GM23338 (cell line): ENCODE measurements at regions not wholly inside any gene's neighbourhood (a gene's known extent, or its start where the extent isn't known, plus 50 kb on each side); places are given as distances from the start of the nearest gene placed in this dataset.

Experiments used
- ATAC-seq: fragments of 200-7000 bp; cut with Tn5 transposase; 3 replicates; pipeline ENCODE4 v1.9.1; 2020
- DNase-seq: peaks from one replicate; pipeline ENCODE4 v3.0.0-alpha.2; 2015; ENCODE audit warnings: low spot score
- H2AFZ ChIP-seq: fragments of 200-600 bp; sonication (generic); 2 replicates; pipeline ENCODE4 v1.8.0; 2016; ENCODE audit warnings: antibody characterized with exemption, mild to moderate bottlenecking, moderate library complexity
- H3F3A ChIP-seq: fragments of 200-600 bp; sonication (generic); replicated peaks from 2 replicates; pipeline ENCODE4 v1.8.0; 2017; ENCODE audit warnings: antibody characterized with exemption, mixed run types, low read depth
- H3K27ac ChIP-seq: fragments of 200-600 bp; sonication (generic); 2 replicates; pipeline ENCODE4 v1.6.1; 2016; ENCODE audit warnings: low read depth
- H3K27me3 ChIP-seq: fragments of 200-600 bp; sonication (generic); 2 replicates; pipeline ENCODE4 v1.8.0; 2016; ENCODE audit warnings: mild to moderate bottlenecking, mixed run types, moderate library complexity; ENCODE audit not compliant: insufficient read depth
- H3K36me3 ChIP-seq: fragments of 200-600 bp; sonication (generic); 2 replicates; pipeline ENCODE4 v1.8.0; 2016; ENCODE audit warnings: mild to moderate bottlenecking; ENCODE audit not compliant: insufficient read depth
- H3K4me1 ChIP-seq: fragments of 200-600 bp; sonication (generic); 2 replicates; pipeline ENCODE4 v1.8.0; 2016; ENCODE audit warnings: mild to moderate bottlenecking, moderate library complexity; ENCODE audit not compliant: insufficient read depth
- H3K4me2 ChIP-seq: fragments of 200-600 bp; sonication (generic); 2 replicates; pipeline ENCODE4 v1.7.1; 2017; ENCODE audit warnings: mixed run types
- H3K4me3 ChIP-seq: fragments of 200-600 bp; sonication (generic); 2 replicates; pipeline ENCODE4 v1.6.1; 2016; ENCODE audit warnings: mixed run types
- H3K79me2 ChIP-seq: fragments of 200-600 bp; sonication (generic); replicated peaks from 2 replicates; pipeline ENCODE4 v1.8.0; 2017; ENCODE audit warnings: mild to moderate bottlenecking; ENCODE audit not compliant: insufficient read depth
- H3K9me2 ChIP-seq: fragments of 200-600 bp; sonication (generic); 2 replicates; pipeline ENCODE4 v1.8.0; 2017; ENCODE audit not compliant: insufficient read depth
- H4K20me1 ChIP-seq: fragments of 200-600 bp; sonication (generic); replicated peaks from 2 replicates; pipeline ENCODE4 v1.8.0; 2017; ENCODE audit warnings: mild to moderate bottlenecking; ENCODE audit not compliant: insufficient read depth
- H3K27ac Mint-ChIP-seq: 2 replicates; pipeline ENCODE4 v1.8.0; 2020; ENCODE audit warnings: inconsistent platforms, mild to moderate bottlenecking, moderate library complexity, mixed read lengths
- H3K27me3 Mint-ChIP-seq: 3 replicates; pipeline ENCODE4 v1.8.0; 2022; ENCODE audit warnings: low read depth, mild to moderate bottlenecking, moderate library complexity, mixed read lengths, inconsistent platforms; ENCODE audit not compliant: insufficient read depth, poor library complexity
- H3K36me3 Mint-ChIP-seq: 3 replicates; pipeline ENCODE4 v1.8.0; 2021; ENCODE audit warnings: low read depth, mild to moderate bottlenecking, inconsistent platforms, moderate library complexity, mixed read lengths
- H3K4me1 Mint-ChIP-seq: 3 replicates; pipeline ENCODE4 v1.8.0; 2020; ENCODE audit warnings: mild to moderate bottlenecking, inconsistent platforms, mixed read lengths
- H3K4me3 Mint-ChIP-seq: 3 replicates; pipeline ENCODE4 v1.8.0; 2021; ENCODE audit warnings: moderate library complexity, mild to moderate bottlenecking, inconsistent platforms, mixed read lengths
- H3K9me3 Mint-ChIP-seq: 3 replicates; pipeline ENCODE4 v1.8.0; 2020; ENCODE audit warnings: moderate library complexity, mild to moderate bottlenecking, inconsistent platforms, mixed read lengths
- EZH2 ChIP-seq: fragments of 200-600 bp; sonication (generic); IDR thresholded peaks from one replicate; pipeline ENCODE4 v1.8.0; 2017; ENCODE audit warnings: antibody characterized with exemption, mild to moderate bottlenecking, low read depth; ENCODE audit not compliant: unreplicated experiment
- JUNB ChIP-seq: IDR thresholded peaks from one replicate; pipeline ENCODE4 v1.6.1; 2016; ENCODE audit warnings: antibody characterized with exemption; ENCODE audit not compliant: unreplicated experiment
- ZNF114 ChIP-seq: fragments of 250-450 bp; sonication (Bioruptor Pico); IDR thresholded peaks from 2 replicates; pipeline ENCODE4 v1.5.0; 2020; ENCODE audit warnings: mild to moderate bottlenecking, moderate library complexity
- TF ChIP-seq, protein P1 (sequence below), 2 experiments: fragments of 200-600 bp in 1 of 2; sonication (generic) in 1 of 2; conservative IDR thresholded peaks; 2 replicates each; pipeline versions ENCODE4 v1.5.1 to v1.6.1; 2016 to 2017; ENCODE audit warnings: antibody characterized with exemption in 2 of 2, low read depth in 2 of 2, mild to moderate bottlenecking in 2 of 2, moderate library complexity in 1 of 2
- TF ChIP-seq, protein P2 (sequence below): fragments of 250-450 bp; sonication (Bioruptor Pico); IDR thresholded peaks from 2 replicates; pipeline ENCODE4 v1.5.0; 2020; ENCODE audit warnings: mild to moderate bottlenecking, moderate library complexity

DNA sequence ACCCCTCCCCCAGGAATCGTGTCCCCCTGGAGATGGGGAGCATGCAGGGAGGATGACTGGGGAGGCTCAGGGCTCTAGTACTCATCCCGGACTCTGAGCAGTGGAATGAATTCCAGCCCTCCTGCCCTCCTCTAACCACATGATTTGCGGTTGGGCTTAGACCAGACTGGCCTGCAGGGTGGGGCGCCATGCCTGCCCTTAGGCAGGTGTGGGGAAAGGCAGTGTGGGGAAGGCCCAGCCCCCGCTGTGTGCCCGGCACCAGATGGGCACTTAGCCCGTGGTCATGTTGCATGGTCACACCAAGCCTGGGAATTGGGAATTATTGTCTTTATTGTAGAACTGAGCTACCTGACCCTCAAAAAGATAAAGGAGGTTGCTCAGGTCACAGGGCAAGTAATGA, 283.8 kb downstream of the TLE3 start:
- no peak overlapping the region for H3K27ac ChIP-seq
- H3K27me3 ChIP-seq: no peaks in the 10 kb centered on the region
- Mint-ChIP-seq H3K9me3 (no peaks in the 10 kb centered on the region), H3K27ac (no peak overlapping the region), H3K4me1 (peaks cover 15% of the 10 kb centered on the region), H3K4me3 (no peak overlapping the region), H3K36me3 (no peaks in the 10 kb centered on the region), H3K27me3 (peaks cover 10% of the 10 kb centered on the region)
- H3K36me3 ChIP-seq: no peaks in the 10 kb centered on the region
- DNase-seq: no peak
- H4K20me1 ChIP-seq: no peaks in the 10 kb centered on the region
- no peak overlapping the region for H3K4me2 ChIP-seq
- ATAC-seq: peak; percentile 18; the same call in 2 of the 3 replicates
- no peak overlapping the region for H2AFZ ChIP-seq
- no peaks in the 10 kb centered on the region for H3F3A ChIP-seq
- H3K4me3 ChIP-seq: no peak overlapping the region
- peaks cover 5% of the 10 kb centered on the region; the same call in 1 of the 2 replicates for H3K4me1 ChIP-seq
- TF ChIP-seq, protein P1, sequence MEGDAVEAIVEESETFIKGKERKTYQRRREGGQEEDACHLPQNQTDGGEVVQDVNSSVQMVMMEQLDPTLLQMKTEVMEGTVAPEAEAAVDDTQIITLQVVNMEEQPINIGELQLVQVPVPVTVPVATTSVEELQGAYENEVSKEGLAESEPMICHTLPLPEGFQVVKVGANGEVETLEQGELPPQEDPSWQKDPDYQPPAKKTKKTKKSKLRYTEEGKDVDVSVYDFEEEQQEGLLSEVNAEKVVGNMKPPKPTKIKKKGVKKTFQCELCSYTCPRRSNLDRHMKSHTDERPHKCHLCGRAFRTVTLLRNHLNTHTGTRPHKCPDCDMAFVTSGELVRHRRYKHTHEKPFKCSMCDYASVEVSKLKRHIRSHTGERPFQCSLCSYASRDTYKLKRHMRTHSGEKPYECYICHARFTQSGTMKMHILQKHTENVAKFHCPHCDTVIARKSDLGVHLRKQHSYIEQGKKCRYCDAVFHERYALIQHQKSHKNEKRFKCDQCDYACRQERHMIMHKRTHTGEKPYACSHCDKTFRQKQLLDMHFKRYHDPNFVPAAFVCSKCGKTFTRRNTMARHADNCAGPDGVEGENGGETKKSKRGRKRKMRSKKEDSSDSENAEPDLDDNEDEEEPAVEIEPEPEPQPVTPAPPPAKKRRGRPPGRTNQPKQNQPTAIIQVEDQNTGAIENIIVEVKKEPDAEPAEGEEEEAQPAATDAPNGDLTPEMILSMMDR (conservative IDR thresholded peaks at IDR 0.05; ENCODE audit: low read depth in 2 of 2): no peak
- TF ChIP-seq JUNB (no peak), EZH2 (no peak)
- TF ChIP-seq, protein P2, sequence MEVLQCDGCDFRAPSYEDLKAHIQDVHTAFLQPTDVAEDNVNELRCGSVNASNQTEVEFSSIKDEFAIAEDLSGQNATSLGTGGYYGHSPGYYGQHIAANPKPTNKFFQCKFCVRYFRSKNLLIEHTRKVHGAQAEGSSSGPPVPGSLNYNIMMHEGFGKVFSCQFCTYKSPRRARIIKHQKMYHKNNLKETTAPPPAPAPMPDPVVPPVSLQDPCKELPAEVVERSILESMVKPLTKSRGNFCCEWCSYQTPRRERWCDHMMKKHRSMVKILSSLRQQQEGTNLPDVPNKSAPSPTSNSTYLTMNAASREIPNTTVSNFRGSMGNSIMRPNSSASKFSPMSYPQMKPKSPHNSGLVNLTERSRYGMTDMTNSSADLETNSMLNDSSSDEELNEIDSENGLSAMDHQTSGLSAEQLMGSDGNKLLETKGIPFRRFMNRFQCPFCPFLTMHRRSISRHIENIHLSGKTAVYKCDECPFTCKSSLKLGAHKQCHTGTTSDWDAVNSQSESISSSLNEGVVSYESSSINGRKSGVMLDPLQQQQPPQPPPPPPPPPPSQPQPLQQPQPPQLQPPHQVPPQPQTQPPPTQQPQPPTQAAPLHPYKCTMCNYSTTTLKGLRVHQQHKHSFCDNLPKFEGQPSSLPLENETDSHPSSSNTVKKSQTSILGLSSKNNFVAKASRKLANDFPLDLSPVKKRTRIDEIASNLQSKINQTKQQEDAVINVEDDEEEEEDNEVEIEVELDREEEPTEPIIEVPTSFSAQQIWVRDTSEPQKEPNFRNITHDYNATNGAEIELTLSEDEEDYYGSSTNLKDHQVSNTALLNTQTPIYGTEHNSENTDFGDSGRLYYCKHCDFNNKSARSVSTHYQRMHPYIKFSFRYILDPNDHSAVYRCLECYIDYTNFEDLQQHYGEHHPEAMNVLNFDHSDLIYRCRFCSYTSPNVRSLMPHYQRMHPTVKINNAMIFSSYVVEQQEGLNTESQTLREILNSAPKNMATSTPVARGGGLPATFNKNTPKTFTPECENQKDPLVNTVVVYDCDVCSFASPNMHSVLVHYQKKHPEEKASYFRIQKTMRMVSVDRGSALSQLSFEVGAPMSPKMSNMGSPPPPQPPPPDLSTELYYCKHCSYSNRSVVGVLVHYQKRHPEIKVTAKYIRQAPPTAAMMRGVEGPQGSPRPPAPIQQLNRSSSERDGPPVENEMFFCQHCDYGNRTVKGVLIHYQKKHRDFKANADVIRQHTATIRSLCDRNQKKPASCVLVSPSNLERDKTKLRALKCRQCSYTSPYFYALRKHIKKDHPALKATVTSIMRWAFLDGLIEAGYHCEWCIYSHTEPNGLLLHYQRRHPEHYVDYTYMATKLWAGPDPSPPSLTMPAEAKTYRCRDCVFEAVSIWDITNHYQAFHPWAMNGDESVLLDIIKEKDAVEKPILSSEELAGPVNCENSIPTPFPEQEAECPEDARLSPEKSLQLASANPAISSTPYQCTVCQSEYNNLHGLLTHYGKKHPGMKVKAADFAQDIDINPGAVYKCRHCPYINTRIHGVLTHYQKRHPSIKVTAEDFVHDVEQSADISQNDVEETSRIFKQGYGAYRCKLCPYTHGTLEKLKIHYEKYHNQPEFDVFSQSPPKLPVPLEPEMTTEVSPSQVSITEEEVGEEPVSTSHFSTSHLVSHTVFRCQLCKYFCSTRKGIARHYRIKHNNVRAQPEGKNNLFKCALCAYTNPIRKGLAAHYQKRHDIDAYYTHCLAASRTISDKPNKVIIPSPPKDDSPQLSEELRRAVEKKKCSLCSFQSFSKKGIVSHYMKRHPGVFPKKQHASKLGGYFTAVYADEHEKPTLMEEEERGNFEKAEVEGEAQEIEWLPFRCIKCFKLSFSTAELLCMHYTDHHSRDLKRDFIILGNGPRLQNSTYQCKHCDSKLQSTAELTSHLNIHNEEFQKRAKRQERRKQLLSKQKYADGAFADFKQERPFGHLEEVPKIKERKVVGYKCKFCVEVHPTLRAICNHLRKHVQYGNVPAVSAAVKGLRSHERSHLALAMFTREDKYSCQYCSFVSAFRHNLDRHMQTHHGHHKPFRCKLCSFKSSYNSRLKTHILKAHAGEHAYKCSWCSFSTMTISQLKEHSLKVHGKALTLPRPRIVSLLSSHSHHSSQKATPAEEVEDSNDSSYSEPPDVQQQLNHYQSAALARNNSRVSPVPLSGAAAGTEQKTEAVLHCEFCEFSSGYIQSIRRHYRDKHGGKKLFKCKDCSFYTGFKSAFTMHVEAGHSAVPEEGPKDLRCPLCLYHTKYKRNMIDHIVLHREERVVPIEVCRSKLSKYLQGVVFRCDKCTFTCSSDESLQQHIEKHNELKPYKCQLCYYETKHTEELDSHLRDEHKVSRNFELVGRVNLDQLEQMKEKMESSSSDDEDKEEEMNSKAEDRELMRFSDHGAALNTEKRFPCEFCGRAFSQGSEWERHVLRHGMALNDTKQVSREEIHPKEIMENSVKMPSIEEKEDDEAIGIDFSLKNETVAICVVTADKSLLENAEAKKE (CRISPR knock-in tag): no peak
- no peaks in the 10 kb centered on the region for H3K79me2 ChIP-seq
- no peaks in the 10 kb centered on the region for H3K9me2 ChIP-seq

DNA sequence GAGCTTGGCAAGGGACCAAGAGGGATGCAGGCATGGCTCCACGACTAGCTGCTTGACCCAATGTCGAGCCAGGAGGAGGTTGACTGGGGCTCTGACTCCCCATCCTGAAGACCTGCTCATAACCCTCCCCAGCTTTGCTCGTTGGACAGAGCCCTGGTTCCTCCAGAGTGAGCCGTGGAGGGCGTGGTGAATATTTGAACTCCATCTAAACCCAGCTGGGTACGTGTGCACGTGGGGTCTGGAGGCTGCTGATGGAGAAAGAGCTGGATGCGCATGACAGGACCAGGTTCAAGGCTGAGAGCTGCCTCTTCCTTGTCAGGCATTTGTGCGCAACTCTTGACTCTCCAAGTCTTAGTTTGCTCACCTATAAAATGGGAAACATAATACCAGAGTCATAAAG, 282.8 kb downstream of the TLE3 start:
- Histone ChIP-seq H3F3A (no peaks in the 10 kb centered on the region), H3K9me2 (no peaks in the 10 kb centered on the region), H3K4me2 (no peak overlapping the region), H3K79me2 (no peaks in the 10 kb centered on the region), H3K27me3 (no peaks in the 10 kb centered on the region), H3K4me1 (peaks cover 5% of the 10 kb centered on the region; the same call in 1 of the 2 replicates), H3K27ac (no peak overlapping the region), H3K4me3 (no peak overlapping the region), H4K20me1 (no peaks in the 10 kb centered on the region), H2AFZ (no peak overlapping the region), H3K36me3 (no peaks in the 10 kb centered on the region)
- Mint-ChIP-seq H3K27ac (no peak overlapping the region), H3K36me3 (no peaks in the 10 kb centered on the region), H3K4me1 (peaks cover 15% of the 10 kb centered on the region), H3K9me3 (no peaks in the 10 kb centered on the region), H3K4me3 (no peak overlapping the region), H3K27me3 (peaks cover 7% of the 10 kb centered on the region)
- DNase-seq: no peak
- no peak for ATAC-seq
- TF ChIP-seq, protein P2 (CRISPR knock-in tag): no peak
- no peak for TF ChIP-seq ZNF114
